Fibroblast of lung (primary cell): ENCODE measurements at regions not wholly inside any gene's neighbourhood (a gene's known extent, or its start where the extent isn't known, plus 50 kb on each side); places are given as distances from the start of the nearest gene placed in this dataset.

Experiments
- DNase-seq, 2 donors: peaks; one replicate each; pipeline versions ENCODE4 v3.0.0 to v3.0.0-alpha.2; 2010; ENCODE audit warnings: low read depth in 2 of 2
- H2AFZ ChIP-seq: 2 replicates; pipeline ENCODE4 v1.5.1; 2012; ENCODE audit warnings: low read length, control low read depth, inconsistent platforms
- H3K27ac ChIP-seq: 2 replicates; pipeline ENCODE4 v1.5.1; 2011; ENCODE audit warnings: low read length, control low read depth; ENCODE audit not compliant: insufficient read depth
- H3K27me3 ChIP-seq: 2 replicates; pipeline ENCODE4 v1.5.1; 2011; ENCODE audit warnings: mild to moderate bottlenecking, low read length; ENCODE audit not compliant: control insufficient read depth, insufficient read depth
- H3K36me3 ChIP-seq: 2 replicates; pipeline ENCODE4 v1.5.1; 2011; ENCODE audit warnings: low read length; ENCODE audit not compliant: control insufficient read depth, insufficient read depth
- H3K4me1 ChIP-seq: 2 replicates; pipeline ENCODE4 v1.5.1; 2011; ENCODE audit warnings: low read length; ENCODE audit not compliant: control insufficient read depth, insufficient read depth; ENCODE audit errors: extremely low read depth
- H3K4me2 ChIP-seq: 2 replicates; pipeline ENCODE4 v1.5.1; 2011; ENCODE audit warnings: low read length, control low read depth; ENCODE audit not compliant: insufficient read depth; ENCODE audit errors: extremely low read depth
- H3K4me3 ChIP-seq, 4 experiments: fragments of 200-600 bp in 1 of 4; sonication (generic) in 1 of 4; replicated peaks in 1 of 4; 2 replicates each; pipeline ENCODE4 v1.5.1; 2011 to 2016; ENCODE audit warnings: low read length in 4 of 4, low read depth in 3 of 4, mild to moderate bottlenecking in 3 of 4, control low read depth in 2 of 4, inconsistent platforms in 1 of 4, mixed read lengths in 1 of 4; ENCODE audit not compliant: insufficient read depth in 1 of 4; ENCODE audit errors: control extremely low read depth in 1 of 4
- H3K79me2 ChIP-seq: 2 replicates; pipeline ENCODE4 v1.5.1; 2012; ENCODE audit warnings: mild to moderate bottlenecking, low read length, inconsistent platforms; ENCODE audit not compliant: control insufficient read depth, insufficient read depth
- H3K9ac ChIP-seq: 2 replicates; pipeline ENCODE4 v1.5.1; 2011; ENCODE audit warnings: mild to moderate bottlenecking, low read length, control low read depth; ENCODE audit not compliant: insufficient read depth
- H3K9me3 ChIP-seq: 2 replicates; pipeline ENCODE4 v1.5.1; 2012; ENCODE audit warnings: low read depth, low read length; ENCODE audit not compliant: control insufficient read depth, insufficient read depth
- H4K20me1 ChIP-seq: 2 replicates; pipeline ENCODE4 v1.5.1; 2011; ENCODE audit warnings: low read length; ENCODE audit not compliant: control insufficient read depth, insufficient read depth; ENCODE audit errors: extremely low read depth
- CTCF ChIP-seq, 2 donors: IDR thresholded peaks in 1 of 2; conservative IDR thresholded peaks in 1 of 2; 1 replicate in 1 of 2; 2 replicates in 1 of 2; pipeline ENCODE4 v1.5.1; 2011 to 2012; ENCODE audit warnings: low read length in 2 of 2, control low read depth in 1 of 2, inconsistent platforms in 1 of 2, low read depth in 1 of 2, mild to moderate bottlenecking in 1 of 2
- EZH2 ChIP-seq: IDR thresholded peaks from 2 replicates; pipeline ENCODE4 v1.5.1; 2012; ENCODE audit warnings: low read length, control low read depth, mild to moderate bottlenecking; ENCODE audit errors: missing control alignments

DNA sequence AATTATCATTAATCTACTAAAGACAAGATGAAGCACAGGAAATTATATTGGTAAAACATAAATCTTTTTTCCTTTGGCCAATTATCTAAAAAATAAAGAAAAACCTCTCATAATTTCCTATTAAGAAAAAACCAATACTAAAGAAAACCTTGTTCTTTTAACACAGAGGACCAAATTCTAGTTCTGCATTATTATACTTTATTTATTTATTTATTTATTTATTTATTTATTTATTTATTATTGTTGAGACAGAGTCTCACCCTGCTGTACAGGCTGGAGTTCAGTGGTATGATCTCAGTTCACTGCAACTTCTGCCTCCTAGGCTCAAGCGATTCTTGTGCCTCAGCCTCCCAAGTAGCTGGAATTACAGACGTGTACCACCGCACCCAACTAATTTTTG, 377.8 kb upstream of the ADAMTS16 start:
- TF ChIP-seq EZH2: no peak
- TF ChIP-seq CTCF (conservative IDR thresholded peaks at IDR 0.05 in 1 of 2, IDR thresholded peaks at IDR 0.05 in 1 of 2; ENCODE audit: low read depth in 1 of 2, low read length in 2 of 2): no peak
- no peaks in the 10 kb centered on the region for H4K20me1 ChIP-seq
- no peak overlapping the region for H3K9ac ChIP-seq
- H3K9me3 ChIP-seq: no peaks in the 10 kb centered on the region
- no peak overlapping the region for H3K4me2 ChIP-seq
- no peak overlapping the region for H3K27ac ChIP-seq
- no peaks in the 10 kb centered on the region for H3K36me3 ChIP-seq
- no peak overlapping the region for H3K4me3 ChIP-seq
- H3K79me2 ChIP-seq: no peaks in the 10 kb centered on the region
- no peaks in the 10 kb centered on the region for H3K27me3 ChIP-seq
- H2AFZ ChIP-seq: no peak overlapping the region
- no peak for DNase-seq
- H3K4me1 ChIP-seq: no peaks in the 10 kb centered on the region

DNA sequence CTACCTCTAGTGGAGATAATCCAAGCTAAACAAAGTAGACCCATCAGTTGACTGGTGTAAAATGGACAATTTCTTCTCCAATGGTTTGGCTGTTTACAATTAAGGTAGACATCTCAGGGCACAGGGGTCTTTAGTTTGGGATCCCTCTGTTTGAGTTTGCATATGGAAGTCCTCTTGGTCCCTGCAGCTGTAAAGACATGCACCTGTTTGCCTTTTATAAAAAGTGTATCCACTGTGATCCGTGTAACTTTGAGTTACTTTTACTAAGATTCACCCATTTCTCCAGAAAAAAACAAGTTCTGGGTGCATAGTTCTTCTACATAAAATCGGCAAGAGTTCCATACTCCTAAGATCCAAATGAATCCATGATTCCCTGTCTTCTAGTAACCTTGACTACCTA, 374.7 kb upstream of the ADAMTS16 start:
- no peak for TF ChIP-seq CTCF (conservative IDR thresholded peaks at IDR 0.05 in 1 of 2, IDR thresholded peaks at IDR 0.05 in 1 of 2; ENCODE audit: low read depth in 1 of 2, low read length in 2 of 2)
- TF ChIP-seq EZH2: no peak
- no peak overlapping the region for H3K4me3 ChIP-seq
- H3K27me3 ChIP-seq: no peaks in the 10 kb centered on the region
- no peak overlapping the region for H3K9ac ChIP-seq
- no peak overlapping the region for H3K4me2 ChIP-seq
- H3K9me3 ChIP-seq: no peaks in the 10 kb centered on the region
- no peaks in the 10 kb centered on the region for H3K4me1 ChIP-seq
- H3K36me3 ChIP-seq: no peaks in the 10 kb centered on the region
- H3K79me2 ChIP-seq: no peaks in the 10 kb centered on the region
- H4K20me1 ChIP-seq: no peaks in the 10 kb centered on the region
- no peak overlapping the region for H3K27ac ChIP-seq
- no peak overlapping the region for H2AFZ ChIP-seq
- no peak for DNase-seq

DNA sequence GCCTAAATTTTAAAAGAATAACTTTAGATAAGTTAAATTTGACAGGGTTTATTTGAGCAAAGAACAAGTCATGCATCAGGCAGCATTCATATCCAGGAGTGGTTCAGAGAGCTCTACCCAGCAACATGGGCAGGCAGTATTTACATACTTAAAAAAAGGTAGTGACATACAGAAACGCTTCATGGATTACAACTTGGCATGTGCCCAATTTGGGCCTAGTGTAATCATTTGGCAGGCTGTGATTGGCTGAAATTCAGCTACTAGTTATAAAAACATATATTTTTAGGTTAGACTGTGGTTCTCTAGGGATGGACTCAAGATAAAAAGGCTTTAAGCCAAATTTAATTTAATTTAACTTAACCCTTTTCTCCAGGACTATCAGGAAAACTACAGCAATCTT, 374.0 kb upstream of the ADAMTS16 start:
- Histone ChIP-seq H3K4me3 (no peak overlapping the region), H3K27ac (no peak overlapping the region), H4K20me1 (no peaks in the 10 kb centered on the region), H3K4me1 (no peaks in the 10 kb centered on the region), H3K79me2 (no peaks in the 10 kb centered on the region), H3K36me3 (no peaks in the 10 kb centered on the region), H3K27me3 (no peaks in the 10 kb centered on the region), H3K9me3 (no peaks in the 10 kb centered on the region), H3K9ac (no peak overlapping the region), H3K4me2 (no peak overlapping the region), H2AFZ (no peak overlapping the region)
- no peak for DNase-seq
- TF ChIP-seq CTCF (conservative IDR thresholded peaks at IDR 0.05 in 1 of 2, IDR thresholded peaks at IDR 0.05 in 1 of 2; ENCODE audit: low read depth in 1 of 2, low read length in 2 of 2) (no peak), EZH2 (no peak)
